Astrocyte (in vitro differentiated cells and primary cell): ENCODE measurements at regions not wholly inside any gene's neighbourhood (a gene's known extent, or its start where the extent isn't known, plus 50 kb on each side); places are given as distances from the start of the nearest gene placed in this dataset.
"Not testable (repeated sequence)": the region's sequence is repeated elsewhere in the genome, so short reads cannot be mapped to it uniquely, and the experiment has no call there.

Experiments used
- EZH2 ChIP-seq: IDR thresholded peaks from 2 replicates; pipeline ENCODE4 v1.6.1; 2012; ENCODE audit warnings: mild to moderate bottlenecking, low read length, inconsistent platforms; ENCODE audit not compliant: insufficient read depth
- TF ChIP-seq, protein P1 (sequence below): IDR thresholded peaks from 2 replicates; pipeline ENCODE4 v1.5.1; 2011; ENCODE audit warnings: low read depth, mild to moderate bottlenecking, inconsistent platforms, low read length, moderate library complexity; ENCODE audit not compliant: insufficient read depth

DNA sequence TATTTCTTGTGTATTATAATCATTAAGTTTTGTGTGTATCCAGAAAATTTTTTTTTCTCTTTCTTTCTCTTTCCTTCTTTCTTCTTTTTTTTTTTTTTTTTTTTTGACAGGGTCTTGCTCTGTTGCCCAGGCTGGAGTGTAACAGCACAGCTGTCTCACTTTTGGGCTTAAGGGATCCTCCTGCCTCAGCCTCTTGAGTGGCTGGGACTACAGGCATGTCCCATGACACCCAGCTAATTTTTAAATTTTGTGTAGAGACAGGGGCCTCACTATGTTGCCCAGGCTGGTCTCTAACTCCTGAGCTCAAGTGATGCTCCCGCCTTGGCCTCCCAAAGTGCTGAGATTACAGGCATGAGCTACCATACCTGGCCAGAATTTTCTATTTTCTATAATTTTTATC is 120.2 kb upstream of the LDB2 start:
- TF ChIP-seq, protein P1, sequence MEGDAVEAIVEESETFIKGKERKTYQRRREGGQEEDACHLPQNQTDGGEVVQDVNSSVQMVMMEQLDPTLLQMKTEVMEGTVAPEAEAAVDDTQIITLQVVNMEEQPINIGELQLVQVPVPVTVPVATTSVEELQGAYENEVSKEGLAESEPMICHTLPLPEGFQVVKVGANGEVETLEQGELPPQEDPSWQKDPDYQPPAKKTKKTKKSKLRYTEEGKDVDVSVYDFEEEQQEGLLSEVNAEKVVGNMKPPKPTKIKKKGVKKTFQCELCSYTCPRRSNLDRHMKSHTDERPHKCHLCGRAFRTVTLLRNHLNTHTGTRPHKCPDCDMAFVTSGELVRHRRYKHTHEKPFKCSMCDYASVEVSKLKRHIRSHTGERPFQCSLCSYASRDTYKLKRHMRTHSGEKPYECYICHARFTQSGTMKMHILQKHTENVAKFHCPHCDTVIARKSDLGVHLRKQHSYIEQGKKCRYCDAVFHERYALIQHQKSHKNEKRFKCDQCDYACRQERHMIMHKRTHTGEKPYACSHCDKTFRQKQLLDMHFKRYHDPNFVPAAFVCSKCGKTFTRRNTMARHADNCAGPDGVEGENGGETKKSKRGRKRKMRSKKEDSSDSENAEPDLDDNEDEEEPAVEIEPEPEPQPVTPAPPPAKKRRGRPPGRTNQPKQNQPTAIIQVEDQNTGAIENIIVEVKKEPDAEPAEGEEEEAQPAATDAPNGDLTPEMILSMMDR = not testable (repeated sequence)
- not testable (repeated sequence) for TF ChIP-seq EZH2
